ENCODE measurements at regions not wholly inside any gene's neighbourhood (a gene's known extent, or its start where the extent isn't known, plus 50 kb on each side); places are given as distances from the start of the nearest gene placed in this dataset.

- no peak for DNase-seq
Observed at GRCh38 chr10:78396754-78397153, 363.1 kb downstream of the RPS24 start.

GRCh38 chr10:78397786-78398185 lies 364.1 kb downstream of the RPS24 start:
- DNase-seq, result no peak

- no peak for DNase-seq
Observed at GRCh38 chr10:78398382-78398781, 364.7 kb downstream of the RPS24 start.

- no peak for DNase-seq
Observed at GRCh38 chr10:78401624-78402367, 368.1 kb downstream of the RPS24 start.

GRCh38 chr10:78402591-78402990 lies 368.9 kb downstream of the RPS24 start:
- no peak for DNase-seq

GRCh38 chr10:78403781-78404180 lies 370.1 kb downstream of the RPS24 start:
- no peak for DNase-seq

- DNase-seq, result no peak
Observed at GRCh38 chr10:78404296-78404695, 370.6 kb downstream of the RPS24 start.

GRCh38 chr10:78405231-78405630 lies 371.6 kb downstream of the RPS24 start:
- DNase-seq, result no peak

- no peak for DNase-seq
Observed at GRCh38 chr10:78405736-78406135, 372.1 kb downstream of the RPS24 start.

GRCh38 chr10:78406648-78407008 lies 373.0 kb downstream of the RPS24 start:
- no peak for DNase-seq

- DNase-seq, result peak; percentile 51 to 62
Observed at GRCh38 chr10:78407009-78407711, 373.5 kb downstream of the RPS24 start.

- DNase-seq, result no peak
Observed at GRCh38 chr10:78407966-78408365, 374.3 kb downstream of the RPS24 start.

GRCh38 chr10:78408671-78409472 lies 375.2 kb downstream of the RPS24 start:
- no peak for DNase-seq

GRCh38 chr10:78410046-78410965 lies 376.6 kb downstream of the RPS24 start:
- no peak for DNase-seq

GRCh38 chr10:78411716-78412115 lies 378.1 kb downstream of the RPS24 start:
- DNase-seq, result no peak

GRCh38 chr10:78412605-78413004 lies 378.9 kb downstream of the RPS24 start:
- no peak for DNase-seq

GRCh38 chr10:78413076-78414055 lies 379.7 kb downstream of the RPS24 start:
- DNase-seq, result no peak

- no peak for DNase-seq
Observed at GRCh38 chr10:78414380-78414779, 380.7 kb downstream of the RPS24 start.

- no peak for DNase-seq
Observed at GRCh38 chr10:78415111-78415510, 381.4 kb downstream of the RPS24 start.

- DNase-seq, result peak; percentile 23 to 47
Observed at GRCh38 chr10:78416031-78417011, 382.7 kb downstream of the RPS24 start.

Data from inflammatory macrophage (primary cell).